Left lung (tissue), 4 donors: ENCODE measurements at regions not wholly inside any gene's neighbourhood (a gene's known extent, or its start where the extent isn't known, plus 50 kb on each side); places are given as distances from the start of the nearest gene placed in this dataset.

Experiments
- ATAC-seq: fragments of 200-7000 bp; cut with Tn5 transposase; one replicate; pipeline ENCODE4 v1.9.1; 2020; ENCODE audit warnings: moderate library complexity
- DNase-seq, 4 donors: peaks; one replicate each; pipeline ENCODE4 v3.0.0-alpha.2; 2013 to 2020
- H3K27ac ChIP-seq, 2 donors: fragments of 200-600 bp; sonication (generic) in 1 of 2; one replicate each; pipeline versions ENCODE4 v1.5.0 to v1.8.0; 2020 to 2021
- H3K27me3 ChIP-seq, 2 donors: fragments of 200-600 bp; sonication (generic) in 1 of 2; one replicate each; pipeline versions ENCODE4 v1.5.0 to v1.8.0; 2020 to 2021
- H3K36me3 ChIP-seq, 2 donors: fragments of 200-600 bp; sonication (generic) in 1 of 2; one replicate each; pipeline versions ENCODE4 v1.5.0 to v1.8.0; 2020 to 2021
- H3K4me1 ChIP-seq, 2 donors: fragments of 200-600 bp; one replicate each; pipeline ENCODE4 v1.8.0; 2021
- H3K4me3 ChIP-seq, 2 donors: fragments of 200-600 bp; sonication (generic) in 1 of 2; one replicate each; pipeline versions ENCODE4 v1.5.0 to v1.8.0; 2020 to 2021; ENCODE audit warnings: mild to moderate bottlenecking in 1 of 2
- H3K9me3 ChIP-seq, 2 donors: fragments of 200-600 bp; sonication (generic) in 1 of 2; one replicate each; pipeline versions ENCODE4 v1.5.0 to v1.8.0; 2020 to 2021
- CTCF ChIP-seq, 2 donors: fragments of 200-600 bp; sonication (generic) in 1 of 2; IDR thresholded peaks; one replicate each; pipeline versions ENCODE4 v1.5.0 to v1.8.0; 2021; ENCODE audit warnings: antibody characterized with exemption in 2 of 2
- intact Hi-C, 2 donors: fragments of 100-400 bp; cut with DNase I; formaldehyde crosslinking; loops; one replicate each; pipeline versions ENCODE4 v1.11.2 to v1.14.2; 2022
- donor health status: DM: no; HTN: yes; CAD: no.
- donor health status: DM: no; HTN: no; CAD: no.

- Histone ChIP-seq H3K36me3 (no peaks in the 10 kb centered on the region), H3K4me1 (peaks cover 7 to 20% of the 10 kb centered on the region in 2 donors), H3K27me3 (no peaks in the 10 kb centered on the region), H3K4me3 (no peak overlapping the region), H3K27ac (no peak overlapping the region), H3K9me3 (no peaks in the 10 kb centered on the region)
- intact Hi-C loops = no loop called here
- ATAC-seq = no peak
- TF ChIP-seq CTCF (IDR thresholded peaks at IDR 0.05) = no peak
- peak in 1 of 4 donors; percentile 25 for DNase-seq
Measured at GRCh38 chr15:39124553-39125171, 456.2 kb upstream of the THBS1 start.

- H3K36me3 ChIP-seq = no peaks in the 10 kb centered on the region
- no peaks in the 10 kb centered on the region for H3K27me3 ChIP-seq
- H3K4me1 ChIP-seq = peaks cover 7 to 20% of the 10 kb centered on the region in 2 donors
- intact Hi-C loops = no loop called here
- ATAC-seq = no peak
- H3K9me3 ChIP-seq = no peaks in the 10 kb centered on the region
- no peak overlapping the region for H3K4me3 ChIP-seq
- H3K27ac ChIP-seq = no peak overlapping the region
- DNase-seq = no peak
- no peak for TF ChIP-seq CTCF (IDR thresholded peaks at IDR 0.05)
Measured at GRCh38 chr15:39125226-39125625, 455.7 kb upstream of the THBS1 start.

GRCh38 chr15:39125904-39126303 is 455.0 kb upstream of the THBS1 start:
- ATAC-seq = peak; percentile 36
- Histone ChIP-seq H3K36me3 (no peaks in the 10 kb centered on the region), H3K9me3 (no peaks in the 10 kb centered on the region), H3K27ac (no peak overlapping the region), H3K27me3 (no peaks in the 10 kb centered on the region), H3K4me3 (no peak overlapping the region), H3K4me1 (peaks cover 7 to 20% of the 10 kb centered on the region in 2 donors)
- peak; percentile 41 to 54 for TF ChIP-seq CTCF (IDR thresholded peaks at IDR 0.05)
- intact Hi-C loops = no loop called here
- no peak for DNase-seq

- DNase-seq (no peak), ATAC-seq (peak; percentile 19)
- no peak for TF ChIP-seq CTCF (IDR thresholded peaks at IDR 0.05)
- H3K36me3 ChIP-seq = no peaks in the 10 kb centered on the region
- H3K4me3 ChIP-seq = no peak overlapping the region
- H3K4me1 ChIP-seq = peaks cover 7 to 26% of the 10 kb centered on the region in 2 donors
- no peaks in the 10 kb centered on the region for H3K9me3 ChIP-seq
- no peaks in the 10 kb centered on the region for H3K27me3 ChIP-seq
- H3K27ac ChIP-seq = peak overlapping the region; percentile 31 to 46
- intact Hi-C loops = no loop called here
Measured at GRCh38 chr15:39127151-39127790, 453.6 kb upstream of the THBS1 start.

GRCh38 chr15:39127925-39128617 is 452.8 kb upstream of the THBS1 start:
- TF ChIP-seq CTCF (IDR thresholded peaks at IDR 0.05) = no peak
- Histone ChIP-seq H3K27me3 (no peaks in the 10 kb centered on the region), H3K9me3 (no peaks in the 10 kb centered on the region), H3K4me1 (peaks cover 7 to 27% of the 10 kb centered on the region in 2 donors), H3K36me3 (no peaks in the 10 kb centered on the region), H3K4me3 (no peak overlapping the region), H3K27ac (peak overlapping the region; percentile 31 to 50)
- no peak for DNase-seq
- peak; percentile 80 for ATAC-seq
- intact Hi-C loops = no loop called here
